GM23338 (cell line): ENCODE measurements at regions not wholly inside any gene's neighbourhood (a gene's known extent, or its start where the extent isn't known, plus 50 kb on each side); places are given as distances from the start of the nearest gene placed in this dataset.

ENCODE experiments used
- ATAC-seq: fragments of 200-7000 bp; cut with Tn5 transposase; 3 replicates; pipeline ENCODE4 v1.9.1; 2020
- DNase-seq: peaks from one replicate; pipeline ENCODE4 v3.0.0-alpha.2; 2015; ENCODE audit warnings: low spot score
- H2AFZ ChIP-seq: fragments of 200-600 bp; sonication (generic); 2 replicates; pipeline ENCODE4 v1.8.0; 2016; ENCODE audit warnings: antibody characterized with exemption, mild to moderate bottlenecking, moderate library complexity
- H3F3A ChIP-seq: fragments of 200-600 bp; sonication (generic); replicated peaks from 2 replicates; pipeline ENCODE4 v1.8.0; 2017; ENCODE audit warnings: antibody characterized with exemption, mixed run types, low read depth
- H3K27ac ChIP-seq: fragments of 200-600 bp; sonication (generic); 2 replicates; pipeline ENCODE4 v1.6.1; 2016; ENCODE audit warnings: low read depth
- H3K27me3 ChIP-seq: fragments of 200-600 bp; sonication (generic); 2 replicates; pipeline ENCODE4 v1.8.0; 2016; ENCODE audit warnings: mild to moderate bottlenecking, mixed run types, moderate library complexity; ENCODE audit not compliant: insufficient read depth
- H3K36me3 ChIP-seq: fragments of 200-600 bp; sonication (generic); 2 replicates; pipeline ENCODE4 v1.8.0; 2016; ENCODE audit warnings: mild to moderate bottlenecking; ENCODE audit not compliant: insufficient read depth
- H3K4me1 ChIP-seq: fragments of 200-600 bp; sonication (generic); 2 replicates; pipeline ENCODE4 v1.8.0; 2016; ENCODE audit warnings: mild to moderate bottlenecking, moderate library complexity; ENCODE audit not compliant: insufficient read depth
- H3K4me2 ChIP-seq: fragments of 200-600 bp; sonication (generic); 2 replicates; pipeline ENCODE4 v1.7.1; 2017; ENCODE audit warnings: mixed run types
- H3K4me3 ChIP-seq: fragments of 200-600 bp; sonication (generic); 2 replicates; pipeline ENCODE4 v1.6.1; 2016; ENCODE audit warnings: mixed run types
- H3K79me2 ChIP-seq: fragments of 200-600 bp; sonication (generic); replicated peaks from 2 replicates; pipeline ENCODE4 v1.8.0; 2017; ENCODE audit warnings: mild to moderate bottlenecking; ENCODE audit not compliant: insufficient read depth
- H3K9me2 ChIP-seq: fragments of 200-600 bp; sonication (generic); 2 replicates; pipeline ENCODE4 v1.8.0; 2017; ENCODE audit not compliant: insufficient read depth
- H4K20me1 ChIP-seq: fragments of 200-600 bp; sonication (generic); replicated peaks from 2 replicates; pipeline ENCODE4 v1.8.0; 2017; ENCODE audit warnings: mild to moderate bottlenecking; ENCODE audit not compliant: insufficient read depth
- H3K27ac Mint-ChIP-seq: 2 replicates; pipeline ENCODE4 v1.8.0; 2020; ENCODE audit warnings: inconsistent platforms, mild to moderate bottlenecking, moderate library complexity, mixed read lengths
- H3K27me3 Mint-ChIP-seq: 3 replicates; pipeline ENCODE4 v1.8.0; 2022; ENCODE audit warnings: low read depth, mild to moderate bottlenecking, moderate library complexity, mixed read lengths, inconsistent platforms; ENCODE audit not compliant: insufficient read depth, poor library complexity
- H3K36me3 Mint-ChIP-seq: 3 replicates; pipeline ENCODE4 v1.8.0; 2021; ENCODE audit warnings: low read depth, mild to moderate bottlenecking, inconsistent platforms, moderate library complexity, mixed read lengths
- H3K4me1 Mint-ChIP-seq: 3 replicates; pipeline ENCODE4 v1.8.0; 2020; ENCODE audit warnings: mild to moderate bottlenecking, inconsistent platforms, mixed read lengths
- H3K4me3 Mint-ChIP-seq: 3 replicates; pipeline ENCODE4 v1.8.0; 2021; ENCODE audit warnings: moderate library complexity, mild to moderate bottlenecking, inconsistent platforms, mixed read lengths
- H3K9me3 Mint-ChIP-seq: 3 replicates; pipeline ENCODE4 v1.8.0; 2020; ENCODE audit warnings: moderate library complexity, mild to moderate bottlenecking, inconsistent platforms, mixed read lengths
- CREB1 ChIP-seq: fragments of 250-450 bp; sonication (Bioruptor Pico); IDR thresholded peaks from 2 replicates; pipeline ENCODE4 v1.5.0; 2020; ENCODE audit warnings: low read depth, mild to moderate bottlenecking, moderate library complexity
- CTCF ChIP-seq, 2 experiments: fragments of 200-600 bp in 1 of 2; sonication (generic) in 1 of 2; conservative IDR thresholded peaks; 2 replicates each; pipeline versions ENCODE4 v1.5.1 to v1.6.1; 2016 to 2017; ENCODE audit warnings: antibody characterized with exemption in 2 of 2, low read depth in 2 of 2, mild to moderate bottlenecking in 2 of 2, moderate library complexity in 1 of 2
- ETS1 ChIP-seq: IDR thresholded peaks from 2 replicates; pipeline ENCODE4 v1.6.1; 2016; ENCODE audit warnings: antibody characterized with exemption
- EZH2 ChIP-seq: fragments of 200-600 bp; sonication (generic); IDR thresholded peaks from one replicate; pipeline ENCODE4 v1.8.0; 2017; ENCODE audit warnings: antibody characterized with exemption, mild to moderate bottlenecking, low read depth; ENCODE audit not compliant: unreplicated experiment
- EZH2phosphoT487 ChIP-seq: fragments of 200-600 bp; sonication (generic); IDR thresholded peaks from one replicate; pipeline ENCODE4 v1.8.1; 2018; ENCODE audit warnings: antibody characterized with exemption; ENCODE audit not compliant: unreplicated experiment
- JUNB ChIP-seq: IDR thresholded peaks from one replicate; pipeline ENCODE4 v1.6.1; 2016; ENCODE audit warnings: antibody characterized with exemption; ENCODE audit not compliant: unreplicated experiment
- NANOG ChIP-seq: IDR thresholded peaks from 2 replicates; pipeline ENCODE4 v1.6.1; 2016; ENCODE audit warnings: antibody characterized with exemption, borderline replicate concordance
- POLR2AphosphoS5 ChIP-seq: IDR thresholded peaks from 2 replicates; pipeline ENCODE4 v1.6.1; 2016; ENCODE audit warnings: antibody characterized with exemption, low read depth
- REST ChIP-seq: IDR thresholded peaks from one replicate; pipeline ENCODE4 v1.6.1; 2018; ENCODE audit warnings: antibody characterized with exemption; ENCODE audit not compliant: unreplicated experiment
- STAT1 ChIP-seq: IDR thresholded peaks from one replicate; pipeline ENCODE4 v1.6.1; 2016; ENCODE audit warnings: antibody characterized with exemption; ENCODE audit not compliant: unreplicated experiment
- ZNF114 ChIP-seq: fragments of 250-450 bp; sonication (Bioruptor Pico); IDR thresholded peaks from 2 replicates; pipeline ENCODE4 v1.5.0; 2020; ENCODE audit warnings: mild to moderate bottlenecking, moderate library complexity
- ZNF331 ChIP-seq: fragments of 250-450 bp; sonication (Bioruptor Pico); IDR thresholded peaks from 2 replicates; pipeline ENCODE4 v1.5.0; 2020; ENCODE audit warnings: low read depth, mild to moderate bottlenecking, moderate library complexity
- ZNF462 ChIP-seq: fragments of 250-450 bp; sonication (Bioruptor Pico); IDR thresholded peaks from 2 replicates; pipeline ENCODE4 v1.5.0; 2020; ENCODE audit warnings: mild to moderate bottlenecking, moderate library complexity

- DNase-seq: no peak
- no peak for TF ChIP-seq CTCF (conservative IDR thresholded peaks at IDR 0.05; ENCODE audit: low read depth in 2 of 2)
- TF ChIP-seq ZNF462: no peak
- no peak for TF ChIP-seq STAT1
- no peak for TF ChIP-seq ETS1
- no peak for TF ChIP-seq EZH2
- TF ChIP-seq JUNB: no peak
- no peak for TF ChIP-seq CREB1
- TF ChIP-seq EZH2phosphoT487: no peak
- no peak for TF ChIP-seq ZNF331 (CRISPR knock-in tag)
- TF ChIP-seq POLR2AphosphoS5: no peak
- no peak for TF ChIP-seq NANOG
- no peak for TF ChIP-seq ZNF114 (CRISPR knock-in tag)
- no peak for TF ChIP-seq REST
- no peak overlapping the region for H3K4me3 Mint-ChIP-seq
- H3F3A ChIP-seq: no peaks in the 10 kb centered on the region
- peaks cover 5% of the 10 kb centered on the region; the same call in 2 of the 3 replicates for H3K9me3 Mint-ChIP-seq
- no peaks in the 10 kb centered on the region for H3K36me3 Mint-ChIP-seq
- no peaks in the 10 kb centered on the region for H4K20me1 ChIP-seq
- no peak overlapping the region for H3K27ac Mint-ChIP-seq
- H3K79me2 ChIP-seq: no peaks in the 10 kb centered on the region
- peaks cover 13% of the 10 kb centered on the region; the same call in 1 of the 2 replicates for H3K9me2 ChIP-seq
- no peaks in the 10 kb centered on the region; the same call in none of the 2 replicates for H3K36me3 ChIP-seq
- H3K27me3 ChIP-seq: no peaks in the 10 kb centered on the region
- no peak overlapping the region for H2AFZ ChIP-seq
- no peaks in the 10 kb centered on the region for H3K27me3 Mint-ChIP-seq
- H3K4me1 Mint-ChIP-seq: no peaks in the 10 kb centered on the region
- no peak overlapping the region for H3K4me2 ChIP-seq
- H3K27ac ChIP-seq: no peak overlapping the region
- H3K4me3 ChIP-seq: no peak overlapping the region
- no peak for ATAC-seq
- H3K4me1 ChIP-seq: no peaks in the 10 kb centered on the region
Measured at GRCh38 chr21:38115870-38116269, 140.9 kb upstream of the KCNJ15 start.
